ENCODE measurements at regions not wholly inside any gene's neighbourhood (a gene's known extent, or its start where the extent isn't known, plus 50 kb on each side); places are given as distances from the start of the nearest gene placed in this dataset.

GRCh38 chr18:78717766-78718150 is 261.9 kb upstream of the SALL3 start:
- no peak for TF ChIP-seq POLR2A (IDR thresholded peaks at IDR 0.05; ENCODE audit: low read length)
- no peak for TF ChIP-seq GATA1 (IDR thresholded peaks at IDR 0.05; ENCODE audit: low read depth, low read length)

Data from erythroblast (primary cell).